Left lung (tissue), 4 donors: ENCODE measurements at regions not wholly inside any gene's neighbourhood (a gene's known extent, or its start where the extent isn't known, plus 50 kb on each side); places are given as distances from the start of the nearest gene placed in this dataset.
A peak's percentile ranks its signal among the peaks of the same experiment; 100 is the strongest.

Experiments used
- ATAC-seq: fragments of 200-7000 bp; cut with Tn5 transposase; one replicate; pipeline ENCODE4 v1.9.1; 2020; ENCODE audit warnings: moderate library complexity
- DNase-seq, 4 donors: peaks; one replicate each; pipeline ENCODE4 v3.0.0-alpha.2; 2013 to 2020
- H3K27ac ChIP-seq, 2 donors: fragments of 200-600 bp; sonication (generic) in 1 of 2; one replicate each; pipeline versions ENCODE4 v1.5.0 to v1.8.0; 2020 to 2021
- H3K27me3 ChIP-seq, 2 donors: fragments of 200-600 bp; sonication (generic) in 1 of 2; one replicate each; pipeline versions ENCODE4 v1.5.0 to v1.8.0; 2020 to 2021
- H3K36me3 ChIP-seq, 2 donors: fragments of 200-600 bp; sonication (generic) in 1 of 2; one replicate each; pipeline versions ENCODE4 v1.5.0 to v1.8.0; 2020 to 2021
- H3K4me1 ChIP-seq, 2 donors: fragments of 200-600 bp; one replicate each; pipeline ENCODE4 v1.8.0; 2021
- H3K4me3 ChIP-seq, 2 donors: fragments of 200-600 bp; sonication (generic) in 1 of 2; one replicate each; pipeline versions ENCODE4 v1.5.0 to v1.8.0; 2020 to 2021; ENCODE audit warnings: mild to moderate bottlenecking in 1 of 2
- H3K9me3 ChIP-seq, 2 donors: fragments of 200-600 bp; sonication (generic) in 1 of 2; one replicate each; pipeline versions ENCODE4 v1.5.0 to v1.8.0; 2020 to 2021
- CTCF ChIP-seq, 2 donors: fragments of 200-600 bp; sonication (generic) in 1 of 2; IDR thresholded peaks; one replicate each; pipeline versions ENCODE4 v1.5.0 to v1.8.0; 2021; ENCODE audit warnings: antibody characterized with exemption in 2 of 2
- intact Hi-C, 2 donors: fragments of 100-400 bp; cut with DNase I; formaldehyde crosslinking; loops; one replicate each; pipeline versions ENCODE4 v1.11.2 to v1.14.2; 2022
- donor health status: DM: no; HTN: yes; CAD: no.
- donor health status: DM: no; HTN: no; CAD: no.

GRCh38 chr3:165716592-165716991 lies 120.6 kb downstream of the BCHE start:
- intact Hi-C loops = no loop called here
- no peaks in the 10 kb centered on the region for H3K36me3 ChIP-seq
- ATAC-seq (no peak), DNase-seq (no peak)
- H3K27ac ChIP-seq = no peak overlapping the region
- no peaks in the 10 kb centered on the region for H3K4me1 ChIP-seq
- no peak for TF ChIP-seq CTCF (IDR thresholded peaks at IDR 0.05)
- H3K4me3 ChIP-seq = no peak overlapping the region
- peaks cover 0 to 34% of the 10 kb centered on the region in 2 donors for H3K9me3 ChIP-seq
- no peaks in the 10 kb centered on the region for H3K27me3 ChIP-seq

- Histone ChIP-seq H3K4me3 (no peak overlapping the region), H3K36me3 (no peaks in the 10 kb centered on the region), H3K27ac (no peak overlapping the region), H3K27me3 (no peaks in the 10 kb centered on the region), H3K4me1 (no peaks in the 10 kb centered on the region), H3K9me3 (peaks cover 0 to 6% of the 10 kb centered on the region in 2 donors)
- DNase-seq (no peak), ATAC-seq (no peak)
- no peak for TF ChIP-seq CTCF (IDR thresholded peaks at IDR 0.05)
- intact Hi-C loops = no loop called here
Observed at GRCh38 chr3:165713479-165713878, 123.7 kb downstream of the BCHE start.

DNA sequence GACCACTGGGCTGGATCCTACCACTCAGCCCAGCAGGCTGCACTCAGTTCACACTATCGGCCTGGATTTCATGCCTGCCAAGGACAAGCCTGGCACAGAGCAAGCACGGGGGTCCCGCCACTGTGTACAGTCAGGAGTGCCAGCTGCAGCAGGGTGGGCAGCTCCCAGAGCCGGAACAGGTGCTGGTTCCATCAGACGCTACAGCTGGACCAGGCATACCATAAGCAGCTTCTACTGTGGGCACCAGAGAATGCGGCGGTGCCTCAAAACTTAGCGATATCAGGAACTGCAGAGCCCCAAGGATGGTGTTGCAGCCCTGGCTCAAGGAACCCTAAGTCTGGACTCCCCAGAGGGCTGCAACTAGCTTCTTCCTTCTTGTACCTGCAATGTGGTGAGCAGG lies 124.8 kb downstream of the BCHE start:
- Histone ChIP-seq H3K36me3 (no peaks in the 10 kb centered on the region), H3K4me1 (no peaks in the 10 kb centered on the region), H3K27ac (no peak overlapping the region), H3K27me3 (no peaks in the 10 kb centered on the region), H3K9me3 (peaks cover 0 to 5% of the 10 kb centered on the region in 2 donors), H3K4me3 (no peak overlapping the region)
- TF ChIP-seq CTCF (IDR thresholded peaks at IDR 0.05) = no peak
- intact Hi-C loops = no loop called here
- ATAC-seq = no peak
- DNase-seq = peak in 1 of 4 donors; percentile 59

- H3K4me1 ChIP-seq = no peaks in the 10 kb centered on the region
- intact Hi-C loops = no loop called here
Observed at GRCh38 chr3:165697910-165698309, 139.3 kb downstream of the BCHE start.

GRCh38 chr3:165696496-165696895 lies 140.7 kb downstream of the BCHE start:
- TF ChIP-seq CTCF (IDR thresholded peaks at IDR 0.05) = no peak
- Histone ChIP-seq H3K36me3 (no peaks in the 10 kb centered on the region), H3K27me3 (no peaks in the 10 kb centered on the region), H3K4me3 (no peak overlapping the region), H3K4me1 (no peaks in the 10 kb centered on the region), H3K9me3 (peaks cover 0 to 21% of the 10 kb centered on the region in 2 donors), H3K27ac (no peak overlapping the region)
- no peak for ATAC-seq
- DNase-seq = no peak
- intact Hi-C loops = no loop called here

More at GRCh38 chr3:165697910-165698309, 139.3 kb downstream of the BCHE start:
- Histone ChIP-seq H3K27ac (no peak overlapping the region), H3K4me3 (no peak overlapping the region), H3K36me3 (no peaks in the 10 kb centered on the region), H3K27me3 (no peaks in the 10 kb centered on the region), H3K9me3 (peaks cover 0 to 9% of the 10 kb centered on the region in 2 donors)
- DNase-seq = no peak
- no peak for ATAC-seq
- TF ChIP-seq CTCF (IDR thresholded peaks at IDR 0.05) = no peak
